ENCODE measurements at regions not wholly inside any gene's neighbourhood (a gene's known extent, or its start where the extent isn't known, plus 50 kb on each side); places are given as distances from the start of the nearest gene placed in this dataset.
A peak's percentile ranks its signal among the peaks of the same experiment; 100 is the strongest.

GRCh38 chr17:13088666-13089065, 70.8 kb upstream of the ELAC2 start:
- in situ Hi-C loops (cut with MboI): no loop called here
- Histone ChIP-seq H3K4me3 (no peak overlapping the region), H3K4me1 (ENCODE audit: insufficient read depth) (peaks cover 22% of the 10 kb centered on the region), H3F3A (ENCODE audit: insufficient read depth) (peaks cover 16% of the 10 kb centered on the region), H3K9ac (no peak overlapping the region), H2AFZ (no peak overlapping the region), H3K27me3 (replicated peaks; ENCODE audit: insufficient read depth) (no peaks in the 10 kb centered on the region), H3K9me3 (ENCODE audit: low read depth) (no peaks in the 10 kb centered on the region), H3K9me2 (ENCODE audit: insufficient read depth) (no peaks in the 10 kb centered on the region), H4K20me1 (ENCODE audit: insufficient read depth) (no peaks in the 10 kb centered on the region), H3K79me2 (ENCODE audit: insufficient read depth) (no peaks in the 10 kb centered on the region), H3K4me2 (ENCODE audit: unreplicated experiment) (no peak overlapping the region), H3K36me3 (ENCODE audit: low read depth) (no peaks in the 10 kb centered on the region), H3K27ac (no peak overlapping the region)
- 72 to 74% methylated on average over 5 of the region's 5 CpGs for WGBS, 2 experiments (ENCODE audit: low coverage in 1 of 2, low lambda C conversion rate in 2 of 2, missing lambda C conversion rate in 2 of 2)
- no peak for TF ChIP-seq EZH2phosphoT487 (IDR thresholded peaks at IDR 0.05; ENCODE audit: insufficient read depth, low read depth)
- TF ChIP-seq EZH2 (IDR thresholded peaks at IDR 0.05; ENCODE audit: insufficient read depth, poor library complexity, severe bottlenecking): no peak
- no peak for DNase-seq

DNA sequence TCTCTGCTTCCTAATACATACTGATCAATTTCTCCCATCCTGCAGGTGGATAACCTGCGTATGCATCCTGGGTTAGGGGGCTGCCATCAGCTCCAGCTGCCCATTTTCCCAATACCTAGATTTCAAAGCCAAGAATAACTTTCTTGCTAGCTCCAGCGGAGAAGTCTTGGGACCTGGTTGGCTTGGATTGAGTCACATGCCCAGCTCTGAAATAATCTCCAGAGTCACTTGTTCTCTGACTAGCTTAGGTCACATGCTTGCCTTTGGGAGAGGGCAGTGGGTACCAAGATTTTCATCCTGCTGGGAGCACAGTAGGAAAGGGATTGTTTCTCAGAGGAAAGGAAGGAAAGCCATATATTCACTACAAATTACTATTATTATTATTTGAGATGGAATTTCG, 70.0 kb upstream of the ELAC2 start:
- Histone ChIP-seq H4K20me1 (ENCODE audit: insufficient read depth) (no peaks in the 10 kb centered on the region), H3K4me3 (no peak overlapping the region), H3K9me2 (ENCODE audit: insufficient read depth) (no peaks in the 10 kb centered on the region), H3K27ac (no peak overlapping the region), H3K79me2 (ENCODE audit: insufficient read depth) (no peaks in the 10 kb centered on the region), H2AFZ (no peak overlapping the region), H3F3A (ENCODE audit: insufficient read depth) (peaks cover 16% of the 10 kb centered on the region), H3K4me2 (ENCODE audit: unreplicated experiment) (no peak overlapping the region), H3K27me3 (replicated peaks; ENCODE audit: insufficient read depth) (no peaks in the 10 kb centered on the region), H3K9ac (no peak overlapping the region), H3K4me1 (ENCODE audit: insufficient read depth) (peaks cover 22% of the 10 kb centered on the region), H3K9me3 (ENCODE audit: low read depth) (no peaks in the 10 kb centered on the region), H3K36me3 (ENCODE audit: low read depth) (no peaks in the 10 kb centered on the region)
- no peak for DNase-seq
- TF ChIP-seq EZH2phosphoT487 (IDR thresholded peaks at IDR 0.05; ENCODE audit: insufficient read depth, low read depth) (no peak), EZH2 (IDR thresholded peaks at IDR 0.05; ENCODE audit: insufficient read depth, poor library complexity, severe bottlenecking) (no peak)
- in situ Hi-C loops (cut with MboI): no loop called here
- WGBS, 2 experiments (ENCODE audit: low coverage in 1 of 2, low lambda C conversion rate in 2 of 2, missing lambda C conversion rate in 2 of 2): 81 to 91% methylated on average over 3 of the region's 3 CpGs

- TF ChIP-seq EZH2 (IDR thresholded peaks at IDR 0.05; ENCODE audit: insufficient read depth, poor library complexity, severe bottlenecking) (no peak), EZH2phosphoT487 (IDR thresholded peaks at IDR 0.05; ENCODE audit: insufficient read depth, low read depth) (no peak)
- H3K27me3 ChIP-seq (replicated peaks; ENCODE audit: insufficient read depth): no peaks in the 10 kb centered on the region
- no peaks in the 10 kb centered on the region for H3K9me2 ChIP-seq (ENCODE audit: insufficient read depth)
- H3K4me1 ChIP-seq (ENCODE audit: insufficient read depth): peaks cover 22% of the 10 kb centered on the region
- H2AFZ ChIP-seq: peak overlapping the region; percentile 4; the same call in 1 of the 2 replicates
- WGBS, 2 experiments (ENCODE audit: low coverage in 1 of 2, low lambda C conversion rate in 2 of 2, missing lambda C conversion rate in 2 of 2): 1 to 2% methylated on average over 11 of the region's 11 CpGs
- peak; percentile 76 for DNase-seq
- H3K4me3 ChIP-seq: peak overlapping the region; percentile 5
- H3K36me3 ChIP-seq (ENCODE audit: low read depth): no peaks in the 10 kb centered on the region
- no peaks in the 10 kb centered on the region for H3K9me3 ChIP-seq (ENCODE audit: low read depth)
- peaks cover 16% of the 10 kb centered on the region for H3F3A ChIP-seq (ENCODE audit: insufficient read depth)
- no peak overlapping the region for H3K9ac ChIP-seq
- H3K4me2 ChIP-seq (ENCODE audit: unreplicated experiment): peak overlapping the region; percentile 79
- peak overlapping the region; percentile 29 for H3K27ac ChIP-seq
- no peaks in the 10 kb centered on the region for H4K20me1 ChIP-seq (ENCODE audit: insufficient read depth)
- no peaks in the 10 kb centered on the region for H3K79me2 ChIP-seq (ENCODE audit: insufficient read depth)
- in situ Hi-C loops (cut with MboI): no loop called here
Measured at GRCh38 chr17:13086142-13086769, 68.4 kb upstream of the ELAC2 start.

- TF ChIP-seq EZH2phosphoT487 (IDR thresholded peaks at IDR 0.05; ENCODE audit: insufficient read depth, low read depth): no peak
- no peak for TF ChIP-seq EZH2 (IDR thresholded peaks at IDR 0.05; ENCODE audit: insufficient read depth, poor library complexity, severe bottlenecking)
- Histone ChIP-seq H4K20me1 (ENCODE audit: insufficient read depth) (no peaks in the 10 kb centered on the region), H3K9me3 (ENCODE audit: low read depth) (no peaks in the 10 kb centered on the region), H2AFZ (no peak overlapping the region), H3F3A (ENCODE audit: insufficient read depth) (peaks cover 16% of the 10 kb centered on the region), H3K4me3 (no peak overlapping the region), H3K36me3 (ENCODE audit: low read depth) (no peaks in the 10 kb centered on the region), H3K79me2 (ENCODE audit: insufficient read depth) (no peaks in the 10 kb centered on the region), H3K4me2 (ENCODE audit: unreplicated experiment) (peak overlapping the region; percentile 79), H3K27ac (peak overlapping the region; percentile 29), H3K9me2 (ENCODE audit: insufficient read depth) (no peaks in the 10 kb centered on the region), H3K9ac (no peak overlapping the region), H3K27me3 (replicated peaks; ENCODE audit: insufficient read depth) (no peaks in the 10 kb centered on the region), H3K4me1 (ENCODE audit: insufficient read depth) (peaks cover 22% of the 10 kb centered on the region)
- in situ Hi-C loops (cut with MboI): no loop called here
- no peak for DNase-seq
- 65% methylated on average over 2 of the region's 2 CpGs for WGBS, 2 experiments (ENCODE audit: low coverage in 1 of 2, low lambda C conversion rate in 2 of 2, missing lambda C conversion rate in 2 of 2)
Measured at GRCh38 chr17:13085578-13085977, 67.8 kb upstream of the ELAC2 start.

Measured in GM23248 (cell line).